H1 (cell line): ENCODE measurements at regions not wholly inside any gene's neighbourhood (a gene's known extent, or its start where the extent isn't known, plus 50 kb on each side); places are given as distances from the start of the nearest gene placed in this dataset.

Experiments used
- CTCF ChIA-PET: fragments of 300-600 bp; sonication (Branson Sonifier 250); formaldehyde crosslinking; loops from one replicate; lab custom pipeline; 2021; ENCODE audit not compliant: partially characterized antibody; lab: Charles Lee
- POLR2A ChIA-PET: fragments of 300-600 bp; sonication (Branson Sonifier 250); formaldehyde crosslinking; loops from one replicate; lab custom pipeline; 2021; ENCODE audit warnings: inconsistent platforms; ENCODE audit not compliant: partially characterized antibody; lab: Charles Lee
- DNase-seq, 2 experiments: peaks; one replicate each; pipeline versions ENCODE4 v3.0.0 to v3.0.0-alpha.2; 2010 to 2022; ENCODE audit warnings: low spot score in 2 of 2, low read depth in 1 of 2, mixed read lengths in 1 of 2
- FAIRE-seq: peaks from 2 replicates; lab custom pipeline; 2011; peaks lifted over from hg19 to GRCh38; lab: Jason Lieb, UNC
- H2AFZ ChIP-seq: 2 replicates; pipeline ENCODE4 v1.8.1; 2012; ENCODE audit warnings: low read length, inconsistent platforms
- H2AK5ac ChIP-seq: 2 replicates; pipeline ENCODE4 v1.6.1; 2013; ENCODE audit warnings: low read depth, low read length
- H2BK120ac ChIP-seq: replicated peaks from 2 replicates; pipeline ENCODE3; 2013; ENCODE audit warnings: low read depth, low read length, inconsistent platforms
- H2BK12ac ChIP-seq: 2 replicates; pipeline ENCODE4 v1.6.1; 2013; ENCODE audit warnings: low read depth, low read length
- H2BK15ac ChIP-seq: 2 replicates; pipeline ENCODE4 v1.6.1; 2013; ENCODE audit warnings: low read length
- H2BK20ac ChIP-seq: 2 replicates; pipeline ENCODE4 v1.6.1; 2013; ENCODE audit warnings: low read length
- H2BK5ac ChIP-seq: 2 replicates; pipeline ENCODE4 v1.6.1; 2013; ENCODE audit warnings: low read depth, low read length
- H3K14ac ChIP-seq: 2 replicates; pipeline ENCODE4 v1.6.1; 2013; ENCODE audit warnings: inconsistent platforms; ENCODE audit not compliant: insufficient read length
- H3K18ac ChIP-seq: 2 replicates; pipeline ENCODE4 v1.6.1; 2013; ENCODE audit warnings: low read length; ENCODE audit errors: extremely low read depth
- H3K23ac ChIP-seq: 2 replicates; pipeline ENCODE4 v1.6.1; 2013; ENCODE audit warnings: inconsistent platforms; ENCODE audit not compliant: insufficient read length
- H3K23me2 ChIP-seq: 2 replicates; pipeline ENCODE4 v1.6.1; 2013; ENCODE audit warnings: low read depth, low read length
- H3K27ac ChIP-seq: 2 replicates; pipeline ENCODE4 v1.6.1; 2011; ENCODE audit warnings: low read depth, low read length, inconsistent platforms
- H3K27me3 ChIP-seq, 4 experiments: replicated peaks in 1 of 4; 1 replicate in 1 of 4; 2 replicates in 3 of 4; pipeline versions ENCODE4 v1.6.1 to v1.8.1; 2011 to 2013; ENCODE audit warnings: low read length in 3 of 4, mild to moderate bottlenecking in 3 of 4, inconsistent platforms in 2 of 4, mixed read lengths in 2 of 4, moderate library complexity in 1 of 4; ENCODE audit not compliant: control insufficient read depth in 3 of 4, insufficient read depth in 3 of 4; ENCODE audit errors: extremely low read depth in 1 of 4
- H3K36me3 ChIP-seq, 4 experiments: 2 replicates each; pipeline versions ENCODE4 v1.6.1 to v1.8.1; 2011 to 2013; ENCODE audit warnings: mild to moderate bottlenecking in 4 of 4, low read length in 3 of 4, moderate library complexity in 2 of 4, control low read depth in 1 of 4, inconsistent platforms in 1 of 4; ENCODE audit not compliant: insufficient read depth in 4 of 4, control insufficient read depth in 2 of 4
- H3K4ac ChIP-seq: replicated peaks from 2 replicates; pipeline ENCODE3; 2013; ENCODE audit warnings: low read length, low read depth, mixed read lengths, inconsistent platforms; ENCODE audit not compliant: insufficient read length
- H3K4me1 ChIP-seq, 4 experiments: replicated peaks in 1 of 4; 1 replicate in 1 of 4; 2 replicates in 3 of 4; pipeline versions ENCODE4 v1.6.1 to v1.8.1; 2011 to 2013; ENCODE audit warnings: low read length in 3 of 4, inconsistent platforms in 2 of 4, mixed read lengths in 1 of 4; ENCODE audit not compliant: insufficient read depth in 4 of 4, control insufficient read depth in 3 of 4
- H3K4me2 ChIP-seq, 2 experiments: 2 replicates each; pipeline versions ENCODE4 v1.6.1 to v1.8.1; 2011 to 2013; ENCODE audit warnings: low read depth in 2 of 2, low read length in 2 of 2, control low read depth in 1 of 2, inconsistent platforms in 1 of 2, mild to moderate bottlenecking in 1 of 2; ENCODE audit not compliant: insufficient read depth in 1 of 2
- H3K4me3 ChIP-seq, 4 experiments: fragments of 200-600, 300-600 bp in 1 of 4; sonication (generic), shearing (Covaris generic), sonication (Bioruptor Twin) in 1 of 4; 2 replicates each; pipeline versions ENCODE4 v1.5.1 to v1.8.1; 2011 to 2016; ENCODE audit warnings: low read length in 4 of 4, low read depth in 3 of 4, control low read depth in 2 of 4, inconsistent platforms in 2 of 4, mild to moderate bottlenecking in 2 of 4, mixed read lengths in 1 of 4, moderate library complexity in 1 of 4; ENCODE audit not compliant: insufficient read depth in 2 of 4; ENCODE audit errors: extremely low read depth in 1 of 4
- H3K56ac ChIP-seq: replicated peaks from 2 replicates; pipeline ENCODE3; 2013; ENCODE audit warnings: low read depth, mild to moderate bottlenecking, mixed read lengths, low read length, inconsistent platforms; ENCODE audit not compliant: insufficient read length
- H3K79me1 ChIP-seq: 2 replicates; pipeline ENCODE4 v1.6.1; 2013; ENCODE audit warnings: low read depth, low read length, control low read depth
- H3K79me2 ChIP-seq, 2 experiments: 2 replicates each; pipeline versions ENCODE4 v1.6.1 to v1.8.1; 2012 to 2013; ENCODE audit warnings: low read length in 2 of 2, mild to moderate bottlenecking in 2 of 2, inconsistent platforms in 1 of 2; ENCODE audit not compliant: insufficient read depth in 2 of 2, control insufficient read depth in 1 of 2
- H3K9ac ChIP-seq, 4 experiments: replicated peaks in 1 of 4; 1 replicate in 1 of 4; 2 replicates in 3 of 4; pipeline versions ENCODE4 v1.6.1 to v1.8.1; 2011 to 2013; ENCODE audit warnings: low read depth in 3 of 4, low read length in 3 of 4, control low read depth in 2 of 4, mild to moderate bottlenecking in 2 of 4, moderate library complexity in 2 of 4, inconsistent platforms in 1 of 4; ENCODE audit errors: extremely low read depth in 1 of 4
- H3K9me3 ChIP-seq, 2 experiments: 2 replicates each; pipeline versions ENCODE4 v1.6.1 to v1.8.1; 2012 to 2013; ENCODE audit warnings: mild to moderate bottlenecking in 2 of 2, moderate library complexity in 2 of 2, control low read depth in 1 of 2, inconsistent platforms in 1 of 2, low read depth in 1 of 2, low read length in 1 of 2, mixed read lengths in 1 of 2; ENCODE audit not compliant: insufficient read depth in 2 of 2
- H4K20me1 ChIP-seq, 2 experiments: replicated peaks in 1 of 2; 2 replicates each; pipeline versions ENCODE3 to v1.8.1; 2011 to 2013; ENCODE audit warnings: inconsistent platforms in 2 of 2, low read length in 2 of 2, mild to moderate bottlenecking in 1 of 2; ENCODE audit not compliant: insufficient read depth in 2 of 2, control insufficient read depth in 1 of 2
- H4K5ac ChIP-seq: 2 replicates; pipeline ENCODE4 v1.6.1; 2013; ENCODE audit warnings: low read length, low read depth, mixed read lengths, inconsistent platforms; ENCODE audit not compliant: insufficient read length
- H4K8ac ChIP-seq: 2 replicates; pipeline ENCODE4 v1.8.0; 2013; ENCODE audit warnings: mild to moderate bottlenecking, moderate library complexity, low read length, inconsistent platforms; ENCODE audit not compliant: insufficient read depth; ENCODE audit errors: extremely low read depth
- H4K91ac ChIP-seq: replicated peaks from 2 replicates; pipeline ENCODE3; 2013; ENCODE audit warnings: low read length, mixed read lengths, inconsistent platforms; ENCODE audit not compliant: insufficient read length
- CREB1 ChIP-seq: IDR thresholded peaks from 2 replicates; pipeline ENCODE4 v1.6.1; 2012; ENCODE audit warnings: inconsistent platforms
- KDM1A ChIP-seq: fragments of 200-600, 300-600 bp; sonication (generic); IDR thresholded peaks from 2 replicates; pipeline ENCODE4 v1.7.1; 2016; ENCODE audit warnings: mild to moderate bottlenecking, low read length, borderline replicate concordance
- SP4 ChIP-seq: IDR thresholded peaks from 2 replicates; pipeline ENCODE4 v1.6.1; 2012; ENCODE audit warnings: low read length, inconsistent platforms
- SRF ChIP-seq: IDR thresholded peaks from 2 replicates; pipeline ENCODE4 v1.6.1; 2011; ENCODE audit warnings: mild to moderate bottlenecking, low read depth, low read length, moderate library complexity
- TCF12 ChIP-seq: IDR thresholded peaks from 2 replicates; pipeline ENCODE4 v1.6.1; 2011; ENCODE audit warnings: low read depth, mild to moderate bottlenecking, low read length
- YY1 ChIP-seq: IDR thresholded peaks from 2 replicates; pipeline ENCODE4 v1.6.1; 2011; ENCODE audit warnings: low read depth, mild to moderate bottlenecking, low read length
- WGBS, 2 experiments: shearing (Covaris generic) in 1 of 2; methylation state at CpG; one replicate each; pipeline versions ENCODE4 v1.1.6 to v1.1.7; 2013 to 2015; ENCODE audit warnings: low lambda C conversion rate in 2 of 2, mixed read lengths in 2 of 2, inconsistent platforms in 1 of 2, low coverage in 1 of 2, missing lambda C conversion rate in 1 of 2; ENCODE audit not compliant: insufficient replicate concordance in 2 of 2, insufficient coverage in 1 of 2, insufficient read length in 1 of 2; ENCODE audit errors: extremely low coverage in 1 of 2, missing lambda C conversion rate in 1 of 2; 5-methylcytosine and 5-hydroxymethylcytosine counted together

- Histone ChIP-seq H4K8ac (no peak overlapping the region), H3K23me2 (no peaks in the 10 kb centered on the region; the same call in 1 of the 2 replicates), H2BK5ac (no peak overlapping the region), H3K36me3 (no peaks in the 10 kb centered on the region), H3K23ac (no peak overlapping the region), H2BK15ac (no peak overlapping the region), H4K5ac (no peak overlapping the region), H3K9me3 (0 out of 4 replicates have a peak, but pooled peaks cover 0 to 3% of the 10 kb centered on the region in 2 experiments), H3K18ac (no peak overlapping the region), H3K56ac (no peak overlapping the region), H3K27ac (no peak overlapping the region), H3K79me1 (no peaks in the 10 kb centered on the region), H3K4me2 (no peak overlapping the region), H2BK20ac (no peak overlapping the region), H3K27me3 (no peaks in the 10 kb centered on the region), H4K91ac (no peak overlapping the region), H2AFZ (no peak overlapping the region; the same call in 1 of the 2 replicates), H3K4me3 (no peak overlapping the region), H3K4me1 (no peaks in the 10 kb centered on the region), H2AK5ac (no peak overlapping the region), H2BK120ac (no peak overlapping the region), H2BK12ac (no peak overlapping the region), H3K14ac (no peak overlapping the region), H3K9ac (no peak overlapping the region), H3K4ac (no peak overlapping the region), H3K79me2 (no peaks in the 10 kb centered on the region), H4K20me1 (no peaks in the 10 kb centered on the region)
- ChIA-PET CTCF (no interaction called here), POLR2A (no interaction called here)
- DNase-seq (no peak), FAIRE-seq (no peak)
- WGBS, 2 experiments: 91% methylated on average over 19 of the region's 19 CpGs; no CpG with 5 or more reads in 1 of the 2 experiments
- no peak for TF ChIP-seq SP4
- TF ChIP-seq CREB1: no peak
- no peak for TF ChIP-seq SRF
- no peak for TF ChIP-seq TCF12
- no peak for TF ChIP-seq KDM1A
- no peak for TF ChIP-seq YY1
Observed at GRCh38 chr10:2734603-2735002, 332.7 kb upstream of the PFKP start.
